CD4-positive, alpha-beta T cell treated with Interleukin-17A for 4 hours (primary cell): ENCODE measurements at regions not wholly inside any gene's neighbourhood (a gene's known extent, or its start where the extent isn't known, plus 50 kb on each side); places are given as distances from the start of the nearest gene placed in this dataset.

Source experiments
- DNase-seq: peaks from one replicate; pipeline ENCODE4 v3.0.0-alpha.2; 2020; ENCODE audit warnings: mixed read lengths

DNA sequence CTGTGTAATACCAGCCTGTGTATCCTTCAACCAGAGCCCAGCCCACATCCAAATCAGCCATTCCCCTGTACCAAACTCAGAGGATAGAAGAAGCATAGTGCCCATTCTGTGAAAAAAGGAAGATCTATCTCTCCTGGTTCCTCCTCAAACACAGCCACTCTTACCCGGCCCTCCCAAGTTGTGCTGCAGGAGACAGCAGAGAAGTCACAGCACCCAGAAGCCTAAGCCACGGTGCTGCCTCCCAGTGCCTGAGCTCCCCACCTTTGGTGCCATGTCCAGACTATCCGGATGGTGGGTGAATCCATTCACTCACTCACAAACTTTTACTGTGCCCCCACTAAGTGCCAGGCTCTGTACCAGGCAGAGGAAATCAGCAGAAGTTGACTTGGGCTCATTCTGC lies 166.0 kb upstream of the ZMIZ1 start:
- DNase-seq: no peak

DNA sequence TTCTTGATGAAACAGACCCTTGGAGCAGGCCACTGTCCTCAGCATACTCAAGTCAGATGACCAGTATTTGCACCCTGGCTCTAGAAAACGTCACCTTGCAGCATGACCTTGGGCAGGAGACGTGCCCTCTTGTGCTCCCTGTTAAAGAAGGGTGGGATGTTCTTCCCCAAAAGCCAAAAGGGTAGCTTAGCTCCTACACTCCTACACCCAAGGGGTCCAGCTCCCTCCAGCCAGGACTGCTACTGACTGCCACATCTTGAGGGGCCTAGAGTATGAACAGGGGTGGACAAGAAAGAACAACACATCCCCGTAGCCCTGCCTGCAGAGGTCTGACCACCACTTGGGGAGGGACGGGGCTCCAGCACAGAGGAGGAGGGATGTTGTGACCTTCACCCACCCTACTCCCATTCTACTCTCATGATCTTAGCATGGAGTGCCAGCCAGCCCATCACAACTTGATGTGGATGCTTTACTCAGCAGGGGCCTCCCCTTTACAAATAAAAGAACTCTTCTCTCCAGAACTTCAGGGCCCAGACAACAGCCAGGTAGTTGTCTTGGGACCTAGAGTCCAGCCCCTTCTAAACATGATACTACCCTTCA lies 165.3 kb upstream of the ZMIZ1 start:
- DNase-seq: no peak

- DNase-seq: no peak
Observed at GRCh38 chr10:78904196-78904595, 164.6 kb upstream of the ZMIZ1 start.

- no peak for DNase-seq
Observed at GRCh38 chr10:78905015-78905956, 163.5 kb upstream of the ZMIZ1 start.

DNA sequence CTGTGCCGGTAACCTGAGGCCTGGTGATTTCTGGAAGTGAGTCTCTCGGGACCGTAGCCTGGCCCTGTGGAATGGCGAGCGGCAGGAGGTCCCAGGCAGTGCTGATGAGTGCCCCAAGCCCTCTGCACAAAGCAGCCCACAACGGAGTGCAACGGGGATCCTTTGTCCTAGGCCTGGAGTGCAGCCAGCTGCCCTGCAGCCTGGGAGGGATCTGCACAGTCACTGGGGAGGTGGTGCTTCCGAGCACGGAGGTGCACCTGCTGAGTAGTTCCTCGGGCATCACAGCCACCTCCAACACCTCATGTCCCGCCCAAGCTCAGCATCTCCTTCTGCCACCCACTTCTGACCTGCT lies 162.8 kb upstream of the ZMIZ1 start:
- no peak for DNase-seq

- DNase-seq: no peak
Observed at GRCh38 chr10:78906734-78907390, 161.9 kb upstream of the ZMIZ1 start.

GRCh38 chr10:78907551-78908211 lies 161.1 kb upstream of the ZMIZ1 start:
- DNase-seq: no peak

DNA sequence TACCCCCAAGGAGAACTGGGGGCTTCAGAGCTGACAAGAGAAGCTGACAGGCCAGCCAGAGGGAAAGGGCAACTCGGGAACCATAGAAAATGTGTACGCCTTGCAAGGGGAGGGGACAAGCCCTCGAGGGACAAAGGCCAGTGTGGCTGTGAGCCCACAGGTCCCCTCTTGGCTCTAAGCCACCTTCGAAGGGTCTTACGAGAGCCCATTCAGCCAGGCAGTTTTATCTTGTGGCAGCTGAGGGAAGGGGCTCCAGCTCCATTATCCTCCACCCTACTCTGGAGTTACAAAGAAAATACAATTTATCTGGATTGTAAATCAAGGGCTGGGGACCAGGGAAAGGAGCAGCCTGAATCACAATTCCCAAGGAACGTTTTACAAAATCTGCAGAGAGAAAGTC lies 159.5 kb upstream of the ZMIZ1 start:
- no peak for DNase-seq

DNA sequence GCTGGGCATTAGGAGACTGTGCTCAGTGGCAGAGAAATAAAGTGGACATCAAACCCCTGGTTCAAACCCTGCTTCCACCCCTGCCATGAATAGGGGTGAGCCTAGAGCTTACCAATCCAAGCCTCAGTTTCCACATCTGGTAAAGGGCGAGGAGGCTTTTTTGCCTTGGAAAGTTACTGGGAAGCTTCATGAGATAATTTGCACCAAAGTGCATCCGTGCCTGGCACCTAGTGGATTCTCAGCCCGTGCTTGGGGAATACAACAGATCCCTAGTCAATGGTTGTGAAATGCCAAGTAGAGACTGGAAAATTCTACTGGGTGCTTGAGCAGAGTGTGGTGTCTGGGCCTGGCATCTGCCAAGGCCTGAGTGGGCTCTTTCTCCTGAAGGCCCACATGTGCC lies 158.7 kb upstream of the ZMIZ1 start:
- no peak for DNase-seq

DNA sequence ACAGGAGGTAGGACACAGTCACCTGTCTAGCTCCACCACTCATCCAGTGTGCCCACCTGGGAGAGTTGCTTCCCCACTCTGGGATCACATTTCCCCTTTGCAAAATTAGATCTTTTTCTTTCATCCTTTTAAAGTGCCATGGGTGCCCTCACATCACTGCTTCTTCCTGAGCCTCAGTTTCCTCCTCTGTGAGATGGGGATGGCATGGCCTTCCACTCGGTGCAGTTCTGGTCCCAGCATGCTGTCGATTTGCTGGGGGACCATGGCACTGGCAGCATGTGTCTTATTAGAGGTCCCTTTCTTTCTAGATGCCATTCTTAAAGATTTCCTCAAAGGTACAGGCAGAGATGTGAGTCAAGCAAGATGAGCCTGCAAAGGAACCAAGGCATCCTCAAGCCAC lies 158.3 kb upstream of the ZMIZ1 start:
- DNase-seq: no peak

GRCh38 chr10:78910886-78911285 lies 157.9 kb upstream of the ZMIZ1 start:
- DNase-seq: no peak

GRCh38 chr10:78911533-78912340 lies 157.0 kb upstream of the ZMIZ1 start:
- no peak for DNase-seq

GRCh38 chr10:78912361-78913218 lies 156.2 kb upstream of the ZMIZ1 start:
- no peak for DNase-seq

DNA sequence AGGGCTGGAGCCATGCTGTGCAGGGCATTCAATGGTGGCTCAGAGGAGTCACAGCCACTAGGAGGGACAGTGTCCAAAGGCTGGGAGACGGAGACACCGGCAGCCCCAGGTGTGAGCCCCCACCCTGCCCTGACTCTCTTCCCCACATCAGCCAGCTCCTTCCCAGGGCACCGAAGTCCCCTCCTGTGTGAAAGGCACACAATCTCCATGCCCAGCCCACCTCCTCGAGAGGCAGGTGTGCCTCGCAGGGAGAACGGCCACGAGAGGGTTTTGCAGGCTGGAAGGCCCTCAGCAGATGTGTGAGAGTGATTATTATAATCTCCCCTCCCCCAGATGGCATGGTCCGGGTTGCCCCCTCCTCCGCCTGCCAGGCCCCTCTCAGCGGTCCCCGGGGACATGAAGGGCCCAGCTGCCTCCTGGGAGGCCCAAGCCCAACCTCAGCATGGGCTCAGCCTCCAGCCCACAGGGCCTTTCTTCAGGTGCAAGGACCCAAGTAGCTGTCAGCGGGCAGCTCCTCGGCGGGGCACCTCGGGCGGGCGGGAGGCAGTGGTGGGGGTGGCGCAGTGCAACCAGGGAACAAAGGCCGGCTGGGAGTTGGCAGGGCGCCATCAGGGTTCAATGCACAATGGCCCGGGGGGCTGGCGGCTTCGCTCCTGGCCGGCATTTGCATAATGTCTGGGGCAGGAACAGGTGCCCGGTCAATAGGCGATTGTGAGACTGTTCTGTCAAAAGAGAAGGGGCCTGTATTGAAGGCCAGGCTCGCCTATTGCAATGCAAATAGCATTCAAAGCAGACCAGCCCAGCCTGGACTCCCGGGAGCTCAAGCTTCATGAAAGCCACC lies 155.3 kb upstream of the ZMIZ1 start:
- DNase-seq: no peak

- no peak for DNase-seq
Observed at GRCh38 chr10:78914060-78914378, 154.7 kb upstream of the ZMIZ1 start.

- no peak for DNase-seq
Observed at GRCh38 chr10:78914502-78915189, 154.1 kb upstream of the ZMIZ1 start.

DNA sequence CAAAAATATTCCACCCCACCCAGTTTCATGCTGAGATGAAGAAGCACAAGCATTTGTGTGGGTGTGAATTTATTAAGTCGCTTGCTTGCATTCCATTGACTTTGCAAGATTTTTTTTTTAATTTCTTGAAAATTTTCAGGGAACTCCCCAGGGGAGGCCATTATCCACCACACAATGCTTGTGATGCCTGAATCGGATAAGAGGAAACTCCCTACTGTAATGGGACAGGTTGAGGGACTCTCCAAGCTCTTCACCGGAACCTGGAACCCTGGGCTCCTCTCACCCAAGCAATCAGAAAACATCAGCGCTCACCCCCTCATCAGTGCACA lies 153.6 kb upstream of the ZMIZ1 start:
- DNase-seq: no peak

DNA sequence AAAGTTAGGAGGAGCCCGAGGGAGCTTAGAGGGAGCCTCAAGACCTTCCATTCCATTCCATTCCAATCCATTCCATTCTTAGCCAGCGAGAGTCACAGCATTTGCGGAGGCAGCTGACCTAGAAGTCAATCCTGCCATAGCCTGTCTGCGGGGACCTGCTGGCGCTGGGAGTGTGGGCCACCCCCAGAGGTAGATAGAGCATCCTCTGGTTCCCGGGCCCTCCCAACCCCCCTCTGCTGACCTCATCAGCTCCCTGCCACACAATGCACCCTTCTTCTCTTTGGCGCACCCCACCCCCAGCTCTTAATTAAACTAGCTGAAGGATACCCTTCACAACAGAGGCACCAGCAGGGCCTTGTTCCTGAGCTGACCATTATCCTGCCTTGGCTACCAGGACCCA lies 152.5 kb upstream of the ZMIZ1 start:
- no peak for DNase-seq

DNA sequence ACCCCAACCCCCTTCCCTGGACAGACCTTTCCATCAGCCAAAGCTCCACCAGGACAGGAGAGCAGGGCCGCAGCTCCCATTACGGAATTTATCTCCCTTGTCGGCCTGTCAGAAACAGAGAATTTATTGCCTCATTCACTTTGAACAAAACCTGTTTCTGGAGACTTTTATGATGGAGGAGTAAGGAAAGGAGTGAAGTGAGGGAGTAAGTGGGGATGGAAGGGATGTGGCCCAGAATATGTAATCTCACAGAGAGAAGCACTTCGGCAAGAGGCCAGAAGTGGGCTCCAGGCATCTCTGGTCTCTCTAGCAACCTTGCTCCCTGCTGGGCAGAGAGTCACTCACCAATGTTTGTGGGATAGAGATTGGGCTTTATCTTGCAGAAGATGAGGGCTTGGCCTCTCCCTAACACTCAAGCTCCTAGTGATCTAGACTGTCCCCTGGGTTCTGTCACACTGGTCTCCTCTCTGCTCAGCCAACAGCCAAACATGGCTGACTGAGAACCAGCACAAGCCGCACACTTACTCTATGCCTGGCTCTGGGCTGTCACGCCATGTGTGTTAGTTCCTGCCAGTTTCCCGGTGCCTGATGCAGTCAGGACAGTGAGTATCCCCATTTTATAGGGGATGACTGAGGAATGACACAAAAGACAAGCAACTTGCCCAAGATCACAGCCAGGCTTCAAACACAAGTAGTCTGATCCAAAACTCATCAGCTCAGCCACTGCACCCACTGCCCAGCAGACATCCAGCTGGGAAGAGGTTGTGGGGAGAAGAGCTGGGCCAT lies 149.4 kb upstream of the ZMIZ1 start:
- DNase-seq: no peak

DNA sequence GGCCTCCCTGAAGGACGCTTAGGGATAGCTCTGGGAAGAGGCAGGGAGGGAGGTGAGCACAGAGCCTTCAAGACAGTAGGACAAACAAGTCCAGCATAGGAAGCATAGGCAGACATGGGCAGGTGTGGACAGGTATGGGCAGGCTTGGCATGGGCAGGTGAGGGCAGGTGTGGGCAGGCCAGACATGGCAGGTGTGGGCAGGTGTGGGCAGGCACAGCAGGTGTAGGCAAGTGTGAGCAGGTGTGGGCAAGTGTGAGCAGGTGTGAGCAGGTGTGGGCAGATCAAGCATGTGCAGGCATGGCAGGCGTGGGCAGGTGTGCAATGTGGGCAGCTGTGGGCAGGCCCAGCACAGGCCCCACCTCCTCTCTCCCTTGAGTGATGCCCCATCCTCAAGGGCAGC lies 148.8 kb upstream of the ZMIZ1 start:
- DNase-seq: no peak
